GM12878 (cell line): ENCODE measurements at regions not wholly inside any gene's neighbourhood (a gene's known extent, or its start where the extent isn't known, plus 50 kb on each side); places are given as distances from the start of the nearest gene placed in this dataset.

Experiments used
- EGR1 ChIP-seq, 2 experiments: IDR thresholded peaks; 1 replicate in 1 of 2; 2 replicates in 1 of 2; pipeline ENCODE4 v1.6.1; 2011 to 2012; ENCODE audit warnings: low read depth in 2 of 2, low read length in 2 of 2, borderline replicate concordance in 1 of 2, mild to moderate bottlenecking in 1 of 2, moderate library complexity in 1 of 2
- ETV6 ChIP-seq, 2 experiments: fragments of 450-650 bp in 1 of 2; IDR thresholded peaks in 1 of 2; conservative IDR thresholded peaks in 1 of 2; 2 replicates each; pipeline ENCODE4 v1.6.1; 2014; ENCODE audit warnings: antibody characterized with exemption in 1 of 2, borderline replicate concordance in 1 of 2, low read depth in 1 of 2, mild to moderate bottlenecking in 1 of 2, moderate library complexity in 1 of 2
- GATAD2B ChIP-seq: fragments of 450-650 bp; conservative IDR thresholded peaks from 2 replicates; pipeline ENCODE4 v1.6.1; 2017; ENCODE audit warnings: low read depth, mild to moderate bottlenecking, moderate library complexity
- HDAC2 ChIP-seq: fragments of 200-600 bp; sonication (generic); IDR thresholded peaks from 2 replicates; pipeline ENCODE4 v1.6.1; 2017
- PML ChIP-seq: IDR thresholded peaks from 2 replicates; pipeline ENCODE4 v1.6.1; 2012; ENCODE audit warnings: low read length, inconsistent platforms
- SUZ12 ChIP-seq: fragments of 200-600 bp; sonication (generic); IDR thresholded peaks from one replicate; pipeline ENCODE4 v1.6.1; 2018; ENCODE audit warnings: antibody characterized with exemption, mild to moderate bottlenecking; ENCODE audit not compliant: unreplicated experiment
- TARDBP ChIP-seq: IDR thresholded peaks from 2 replicates; pipeline ENCODE4 v1.6.1; 2016; ENCODE audit warnings: borderline replicate concordance
- YY1 ChIP-seq: IDR thresholded peaks from 2 replicates; pipeline ENCODE4 v1.6.1; 2011; ENCODE audit warnings: low read depth, mild to moderate bottlenecking, low read length
- ZNF384 ChIP-seq: IDR thresholded peaks from 2 replicates; pipeline ENCODE4 v1.6.1; 2012; ENCODE audit warnings: low read depth, mild to moderate bottlenecking, low read length, improper control_type of control experiment, borderline replicate concordance
- TF ChIP-seq, protein P1 (sequence below), 3 experiments: IDR thresholded peaks in 2 of 3; conservative IDR thresholded peaks in 1 of 3; 2 replicates each; pipeline ENCODE4 v1.5.1; 2011; ENCODE audit warnings: low read depth in 3 of 3, low read length in 3 of 3, mild to moderate bottlenecking in 3 of 3, control low read depth in 2 of 3, moderate library complexity in 2 of 3, inconsistent platforms in 1 of 3, mixed read lengths in 1 of 3; ENCODE audit not compliant: control insufficient read depth in 2 of 3, insufficient read depth in 1 of 3; ENCODE audit errors: extremely low read depth in 1 of 3
- TF ChIP-seq, protein P2 (sequence below): fragments of 450-650 bp; formaldehyde crosslinking; IDR thresholded peaks from 2 replicates; pipeline ENCODE4 v1.4.0; 2022; ENCODE audit warnings: mild to moderate bottlenecking, moderate library complexity

DNA sequence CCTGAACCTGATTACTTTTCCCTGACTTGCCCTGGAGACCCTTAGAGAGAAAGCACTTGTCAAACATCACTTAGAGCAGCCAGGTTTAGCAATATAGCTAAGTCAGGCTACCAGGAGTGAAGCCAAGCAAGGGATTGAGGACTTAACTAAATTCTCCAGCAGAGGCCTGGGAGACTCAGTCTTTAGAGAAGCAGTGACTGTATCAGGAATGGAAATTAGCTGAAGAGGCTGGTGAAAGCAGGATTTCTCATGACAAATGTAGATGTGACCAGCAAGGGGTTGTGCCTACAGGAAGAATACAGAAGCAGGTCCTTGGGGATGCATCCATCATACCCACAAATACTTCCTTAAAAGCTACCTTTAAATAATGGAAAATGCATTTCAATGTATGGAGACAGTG lies 368.9 kb upstream of the MEIS1 start:
- TF ChIP-seq, protein P1, sequence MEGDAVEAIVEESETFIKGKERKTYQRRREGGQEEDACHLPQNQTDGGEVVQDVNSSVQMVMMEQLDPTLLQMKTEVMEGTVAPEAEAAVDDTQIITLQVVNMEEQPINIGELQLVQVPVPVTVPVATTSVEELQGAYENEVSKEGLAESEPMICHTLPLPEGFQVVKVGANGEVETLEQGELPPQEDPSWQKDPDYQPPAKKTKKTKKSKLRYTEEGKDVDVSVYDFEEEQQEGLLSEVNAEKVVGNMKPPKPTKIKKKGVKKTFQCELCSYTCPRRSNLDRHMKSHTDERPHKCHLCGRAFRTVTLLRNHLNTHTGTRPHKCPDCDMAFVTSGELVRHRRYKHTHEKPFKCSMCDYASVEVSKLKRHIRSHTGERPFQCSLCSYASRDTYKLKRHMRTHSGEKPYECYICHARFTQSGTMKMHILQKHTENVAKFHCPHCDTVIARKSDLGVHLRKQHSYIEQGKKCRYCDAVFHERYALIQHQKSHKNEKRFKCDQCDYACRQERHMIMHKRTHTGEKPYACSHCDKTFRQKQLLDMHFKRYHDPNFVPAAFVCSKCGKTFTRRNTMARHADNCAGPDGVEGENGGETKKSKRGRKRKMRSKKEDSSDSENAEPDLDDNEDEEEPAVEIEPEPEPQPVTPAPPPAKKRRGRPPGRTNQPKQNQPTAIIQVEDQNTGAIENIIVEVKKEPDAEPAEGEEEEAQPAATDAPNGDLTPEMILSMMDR (IDR thresholded peaks at IDR 0.05 in 2 of 3, conservative IDR thresholded peaks at IDR 0.05 in 1 of 3; ENCODE audit: control insufficient read depth in 2 of 3, extremely low read depth in 1 of 3, insufficient read depth in 1 of 3, low read depth in 3 of 3, low read length in 3 of 3): no peak
- TF ChIP-seq GATAD2B (no peak), YY1 (no peak), ETV6 (conservative IDR thresholded peaks at IDR 0.05 in 1 of 2, IDR thresholded peaks at IDR 0.05 in 1 of 2; ENCODE audit: borderline replicate concordance in 1 of 2, low read depth in 1 of 2) (no peak), SUZ12 (no peak), PML (no peak), HDAC2 (no peak), ZNF384 (no peak), EGR1 (IDR thresholded peaks at IDR 0.05; ENCODE audit: borderline replicate concordance in 1 of 2, low read depth in 2 of 2, low read length in 2 of 2) (no peak), TARDBP (no peak)
- TF ChIP-seq, protein P2, sequence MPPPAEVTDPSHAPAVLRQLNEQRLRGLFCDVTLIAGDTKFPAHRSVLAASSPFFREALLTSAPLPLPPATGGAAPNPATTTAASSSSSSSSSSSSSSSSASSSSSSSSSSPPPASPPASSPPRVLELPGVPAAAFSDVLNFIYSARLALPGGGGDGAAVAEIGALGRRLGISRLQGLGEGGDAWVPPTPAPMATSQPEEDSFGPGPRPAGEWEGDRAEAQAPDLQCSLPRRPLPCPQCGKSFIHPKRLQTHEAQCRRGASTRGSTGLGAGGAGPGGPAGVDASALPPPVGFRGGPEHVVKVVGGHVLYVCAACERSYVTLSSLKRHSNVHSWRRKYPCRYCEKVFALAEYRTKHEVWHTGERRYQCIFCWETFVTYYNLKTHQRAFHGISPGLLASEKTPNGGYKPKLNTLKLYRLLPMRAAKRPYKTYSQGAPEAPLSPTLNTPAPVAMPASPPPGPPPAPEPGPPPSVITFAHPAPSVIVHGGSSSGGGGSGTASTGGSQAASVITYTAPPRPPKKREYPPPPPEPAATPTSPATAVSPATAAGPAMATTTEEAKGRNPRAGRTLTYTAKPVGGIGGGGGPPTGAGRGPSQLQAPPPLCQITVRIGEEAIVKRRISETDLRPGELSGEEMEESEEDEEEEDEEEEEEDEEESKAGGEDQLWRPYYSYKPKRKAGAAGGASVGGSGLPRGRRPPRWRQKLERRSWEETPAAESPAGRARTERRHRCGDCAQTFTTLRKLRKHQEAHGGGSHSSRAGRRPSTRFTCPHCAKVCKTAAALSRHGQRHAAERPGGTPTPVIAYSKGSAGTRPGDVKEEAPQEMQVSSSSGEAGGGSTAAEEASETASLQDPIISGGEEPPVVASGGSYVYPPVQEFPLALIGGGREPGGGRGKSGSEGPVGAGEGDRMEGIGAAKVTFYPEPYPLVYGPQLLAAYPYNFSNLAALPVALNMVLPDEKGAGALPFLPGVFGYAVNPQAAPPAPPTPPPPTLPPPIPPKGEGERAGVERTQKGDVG: no peak
